ENCODE measurements at regions not wholly inside any gene's neighbourhood (a gene's known extent, or its start where the extent isn't known, plus 50 kb on each side); places are given as distances from the start of the nearest gene placed in this dataset.

GRCh38 chr6:105791583-105792318 lies 294.4 kb upstream of the PRDM1 start:
- TF ChIP-seq HNF4G (IDR thresholded peaks at IDR 0.05) (peak; percentile 20), RXRA (IDR thresholded peaks at IDR 0.05) (peak; percentile 70 to 78), ATF3 (IDR thresholded peaks at IDR 0.05) (no peak), JUND (IDR thresholded peaks at IDR 0.05) (peak in 1 of 2 donors; percentile 37), SP1 (IDR thresholded peaks at IDR 0.05) (peak; percentile 80), RAD21 (IDR thresholded peaks at IDR 0.05) (peak in 1 of 2 donors; percentile 45), HNF4A (conservative IDR thresholded peaks at IDR 0.05) (peak; percentile 77 to 79), FOXA1 (IDR thresholded peaks at IDR 0.05) (no peak)
- peaks cover 10 to 55% (median 41%) of the 10 kb centered on the region in 4 donors for H3K4me1 ChIP-seq (ENCODE audit: control insufficient read depth in 4 of 4, insufficient read depth in 4 of 4, low read length in 3 of 4)
- no peaks in the 10 kb centered on the region for H3K9me3 ChIP-seq (ENCODE audit: control insufficient read depth in 4 of 4, low read length in 3 of 4)
- DNase-seq (ENCODE audit: low spot score), result no peak
- H3K27ac ChIP-seq (ENCODE audit: low read depth in 1 of 2, low read length in 2 of 2), result peak overlapping the region in 1 of 2 donors; percentile 40
- H3K9ac ChIP-seq (ENCODE audit: low read depth in 1 of 2, low read length in 2 of 2), result no peak overlapping the region
- 43% methylated on average over 5 of the region's 5 CpGs for whole genome bisulfite sequencing
- H3K36me3 ChIP-seq (ENCODE audit: control insufficient read depth in 4 of 4, insufficient read depth in 3 of 4, low read depth in 1 of 4, low read length in 3 of 4), result no peaks in the 10 kb centered on the region
- no peak overlapping the region for H3K4me3 ChIP-seq (ENCODE audit: low read depth in 1 of 3, low read length in 3 of 3)
- H3K27me3 ChIP-seq (ENCODE audit: control insufficient read depth in 4 of 4, insufficient read depth in 4 of 4, low read length in 3 of 4), result no peaks in the 10 kb centered on the region

- H3K4me3 ChIP-seq (ENCODE audit: low read depth in 1 of 3, low read length in 3 of 3), result no peak overlapping the region
- no peak for DNase-seq (ENCODE audit: low spot score)
- H3K9me3 ChIP-seq (ENCODE audit: control insufficient read depth in 4 of 4, low read length in 3 of 4), result no peaks in the 10 kb centered on the region
- H3K27me3 ChIP-seq (ENCODE audit: control insufficient read depth in 4 of 4, insufficient read depth in 4 of 4, low read length in 3 of 4), result no peaks in the 10 kb centered on the region
- peaks cover 8 to 49% (median 38%) of the 10 kb centered on the region in 4 donors for H3K4me1 ChIP-seq (ENCODE audit: control insufficient read depth in 4 of 4, insufficient read depth in 4 of 4, low read length in 3 of 4)
- 85% methylated on average over 1 of the region's 1 CpG for WGBS
- no peak overlapping the region for H3K27ac ChIP-seq (ENCODE audit: low read depth in 1 of 2, low read length in 2 of 2)
- no peak overlapping the region for H3K9ac ChIP-seq (ENCODE audit: low read depth in 1 of 2, low read length in 2 of 2)
- H3K36me3 ChIP-seq (ENCODE audit: control insufficient read depth in 4 of 4, insufficient read depth in 3 of 4, low read depth in 1 of 4, low read length in 3 of 4), result no peaks in the 10 kb centered on the region
- TF ChIP-seq RAD21 (IDR thresholded peaks at IDR 0.05) (no peak), RXRA (IDR thresholded peaks at IDR 0.05) (no peak), TAF1 (conservative IDR thresholded peaks at IDR 0.05) (no peak), FOXA1 (IDR thresholded peaks at IDR 0.05) (no peak), GABPA (IDR thresholded peaks at IDR 0.05 in 1 of 2, conservative IDR thresholded peaks at IDR 0.05 in 1 of 2) (no peak), EGR1 (IDR thresholded peaks at IDR 0.05; ENCODE audit: low read depth in 2 of 2) (no peak), HNF4A (conservative IDR thresholded peaks at IDR 0.05) (no peak), HNF4G (IDR thresholded peaks at IDR 0.05) (no peak), FOXA2 (IDR thresholded peaks at IDR 0.05) (no peak), ATF3 (IDR thresholded peaks at IDR 0.05) (no peak), JUND (IDR thresholded peaks at IDR 0.05) (no peak), CTCF (IDR thresholded peaks at IDR 0.05; ENCODE audit: low read depth, low read length, missing input control) (no peak), REST (IDR thresholded peaks at IDR 0.05) (no peak), NR2F2 (IDR thresholded peaks at IDR 0.05) (no peak), YY1 (IDR thresholded peaks at IDR 0.05) (no peak), SP1 (IDR thresholded peaks at IDR 0.05) (no peak), ZBTB33 (IDR thresholded peaks at IDR 0.05) (no peak), MAX (IDR thresholded peaks at IDR 0.05) (no peak)
These were observed 295.0 kb upstream of the PRDM1 start for GRCh38 chr6:105791179-105791578.
